HG03039 (cell line): ENCODE measurements at regions not wholly inside any gene's neighbourhood (a gene's known extent, or its start where the extent isn't known, plus 50 kb on each side); places are given as distances from the start of the nearest gene placed in this dataset.
"Not testable (repeated sequence)": the region's sequence is repeated elsewhere in the genome, so short reads cannot be mapped to it uniquely, and the experiment has no call there.

Experiments
- ATAC-seq: cut with Tn5 transposase; IDR thresholded peaks from one replicate; pipeline ENCODE4 v1.9.1; 2021; ENCODE audit warnings: mild to moderate bottlenecking, moderate library complexity; ENCODE audit not compliant: unreplicated experiment

GRCh38 chr7:43042302-43042701 lies 70.1 kb upstream of the HECW1 start:
- no peak for ATAC-seq

GRCh38 chr7:43044511-43044910 lies 67.9 kb upstream of the HECW1 start:
- no peak for ATAC-seq

- no peak for ATAC-seq
These were observed 58.3 kb upstream of the HECW1 start for GRCh38 chr7:43054052-43054722.

- ATAC-seq = no peak
These were observed 55.3 kb upstream of the HECW1 start for GRCh38 chr7:43057141-43057540.

GRCh38 chr7:43058271-43059066 lies 54.0 kb upstream of the HECW1 start:
- ATAC-seq = peak; percentile 84

- not testable (repeated sequence) for ATAC-seq
These were observed 53.3 kb upstream of the HECW1 start for GRCh38 chr7:43059067-43059600.
